ENCODE measurements at regions not wholly inside any gene's neighbourhood (a gene's known extent, or its start where the extent isn't known, plus 50 kb on each side); places are given as distances from the start of the nearest gene placed in this dataset.

- no peak overlapping the region for H3K4me3 ChIP-seq (IDR thresholded peaks at IDR 0.05; ENCODE audit: insufficient read depth, low read depth, low read length)
- no peaks in the 10 kb centered on the region for H3K27me3 ChIP-seq (ENCODE audit: insufficient read depth, low read depth)
- H2AFZ ChIP-seq (ENCODE audit: low read depth) = no peak overlapping the region
- H3K36me3 ChIP-seq (ENCODE audit: insufficient read depth) = no peaks in the 10 kb centered on the region
- H3K4me2 ChIP-seq = no peak overlapping the region
- no peak overlapping the region for H3K9ac ChIP-seq
- H3K79me2 ChIP-seq (ENCODE audit: insufficient read depth, low read depth) = no peaks in the 10 kb centered on the region
- no peaks in the 10 kb centered on the region for H3K4me1 ChIP-seq (ENCODE audit: low read depth, poor library complexity, severe bottlenecking)
- H4K20me1 ChIP-seq (ENCODE audit: insufficient read depth) = no peaks in the 10 kb centered on the region
- H3K27ac ChIP-seq = no peak overlapping the region
- no peak for TF ChIP-seq CTCF (conservative IDR thresholded peaks at IDR 0.05; ENCODE audit: low read depth, low read length)
Observed at GRCh38 chr4:23320931-23321587, 568.8 kb downstream of the PPARGC1A start.

- Histone ChIP-seq H3K9ac (no peak overlapping the region), H3K27ac (no peak overlapping the region), H3K4me1 (ENCODE audit: low read depth, poor library complexity, severe bottlenecking) (no peaks in the 10 kb centered on the region), H3K4me2 (no peak overlapping the region), H4K20me1 (ENCODE audit: insufficient read depth) (no peaks in the 10 kb centered on the region), H3K36me3 (ENCODE audit: insufficient read depth) (no peaks in the 10 kb centered on the region), H2AFZ (ENCODE audit: low read depth) (no peak overlapping the region), H3K4me3 (IDR thresholded peaks at IDR 0.05; ENCODE audit: insufficient read depth, low read depth, low read length) (no peak overlapping the region), H3K79me2 (ENCODE audit: insufficient read depth, low read depth) (no peaks in the 10 kb centered on the region), H3K27me3 (ENCODE audit: insufficient read depth, low read depth) (no peaks in the 10 kb centered on the region)
- no peak for TF ChIP-seq CTCF (conservative IDR thresholded peaks at IDR 0.05; ENCODE audit: low read depth, low read length)
Observed at GRCh38 chr4:23312686-23313085, 577.2 kb downstream of the PPARGC1A start.

GRCh38 chr4:23311983-23312382, 577.9 kb downstream of the PPARGC1A start:
- Histone ChIP-seq H4K20me1 (ENCODE audit: insufficient read depth) (no peaks in the 10 kb centered on the region), H3K27ac (no peak overlapping the region), H3K79me2 (ENCODE audit: insufficient read depth, low read depth) (no peaks in the 10 kb centered on the region), H3K4me2 (no peak overlapping the region), H3K4me3 (IDR thresholded peaks at IDR 0.05; ENCODE audit: insufficient read depth, low read depth, low read length) (no peak overlapping the region), H3K9ac (no peak overlapping the region), H3K36me3 (ENCODE audit: insufficient read depth) (no peaks in the 10 kb centered on the region), H3K27me3 (ENCODE audit: insufficient read depth, low read depth) (no peaks in the 10 kb centered on the region), H2AFZ (ENCODE audit: low read depth) (no peak overlapping the region), H3K4me1 (ENCODE audit: low read depth, poor library complexity, severe bottlenecking) (no peaks in the 10 kb centered on the region)
- no peak for TF ChIP-seq CTCF (conservative IDR thresholded peaks at IDR 0.05; ENCODE audit: low read depth, low read length)

- no peaks in the 10 kb centered on the region for H3K27me3 ChIP-seq (ENCODE audit: insufficient read depth, low read depth)
- H3K4me3 ChIP-seq (IDR thresholded peaks at IDR 0.05; ENCODE audit: insufficient read depth, low read depth, low read length) = no peak overlapping the region
- H4K20me1 ChIP-seq (ENCODE audit: insufficient read depth) = no peaks in the 10 kb centered on the region
- H3K36me3 ChIP-seq (ENCODE audit: insufficient read depth) = no peaks in the 10 kb centered on the region
- H2AFZ ChIP-seq (ENCODE audit: low read depth) = peak overlapping the region; percentile 52
- no peak overlapping the region; the same call in 1 of the 2 replicates for H3K27ac ChIP-seq
- no peaks in the 10 kb centered on the region for H3K4me1 ChIP-seq (ENCODE audit: low read depth, poor library complexity, severe bottlenecking)
- no peaks in the 10 kb centered on the region for H3K79me2 ChIP-seq (ENCODE audit: insufficient read depth, low read depth)
- 0 out of 2 replicates have a peak overlapping the region, but pooled peaks have one; percentile 6 for H3K9ac ChIP-seq
- no peak for TF ChIP-seq CTCF (conservative IDR thresholded peaks at IDR 0.05; ENCODE audit: low read depth, low read length)
- peak overlapping the region; percentile 36 for H3K4me2 ChIP-seq
Observed at GRCh38 chr4:23305026-23305425, 584.8 kb downstream of the PPARGC1A start.
